PC-3 (cell line): ENCODE measurements at regions not wholly inside any gene's neighbourhood (a gene's known extent, or its start where the extent isn't known, plus 50 kb on each side); places are given as distances from the start of the nearest gene placed in this dataset.

Source experiments
- ATAC-seq: fragments of 200-7000 bp; cut with Tn5 transposase; 2 replicates; pipeline ENCODE4 v1.9.1; 2020; ENCODE audit warnings: mild to moderate bottlenecking, moderate library complexity
- BruUV-seq: library from RNA; stranded (reverse); fragments of 400-500 nt; replicated peaks from 2 replicates; lab custom pipeline; 2021; lab: Mats Ljungman, UMichigan
- CTCF ChIA-PET: fragments of 300-600 bp; sonication (Branson Sonifier 250); formaldehyde crosslinking; loops from one replicate; lab custom pipeline; 2022; ENCODE audit warnings: antibody characterized with exemption; lab: Charles Lee
- POLR2A ChIA-PET: fragments of 300-600 bp; sonication (Branson Sonifier 250); formaldehyde crosslinking; loops from one replicate; lab custom pipeline; 2022; ENCODE audit warnings: antibody characterized with exemption; ENCODE audit not compliant: unreplicated experiment; lab: Charles Lee
- DNase-seq: peaks from one replicate; pipeline ENCODE4 v3.0.0-alpha.2; 2015
- H2AFZ ChIP-seq: fragments of 300-600 bp; sonication (generic); 2 replicates; pipeline ENCODE4 v1.6.0; 2016; ENCODE audit warnings: antibody characterized with exemption, low read length
- H3F3A ChIP-seq: fragments of 300-600 bp; sonication (generic); one replicate; pipeline ENCODE4 v1.6.0; 2017; ENCODE audit warnings: antibody characterized with exemption, low read length, control low read depth, mild to moderate bottlenecking; ENCODE audit not compliant: unreplicated experiment
- H3K27ac ChIP-seq: fragments of 300-600 bp; sonication (generic); 2 replicates; pipeline ENCODE4 v1.5.1; 2016; ENCODE audit warnings: mild to moderate bottlenecking, low read length
- H3K27me3 ChIP-seq: fragments of 300-600 bp; sonication (generic); 2 replicates; pipeline ENCODE4 v1.6.1; 2016; ENCODE audit warnings: low read length, mixed read lengths
- H3K36me3 ChIP-seq: fragments of 300-600 bp; sonication (generic); 2 replicates; pipeline ENCODE4 v1.6.1; 2016; ENCODE audit warnings: low read depth, mixed run types, low read length, mixed read lengths
- H3K4me1 ChIP-seq: fragments of 300-600 bp; sonication (generic); 2 replicates; pipeline ENCODE4 v1.5.1; 2016; ENCODE audit warnings: low read length; ENCODE audit not compliant: insufficient read depth
- H3K4me2 ChIP-seq: fragments of 300-600 bp; sonication (generic); 2 replicates; pipeline ENCODE4 v1.6.0; 2016; ENCODE audit warnings: low read length
- H3K4me3 ChIP-seq: fragments of 300-600 bp; sonication (generic); 2 replicates; pipeline ENCODE4 v1.5.1; 2016; ENCODE audit warnings: mild to moderate bottlenecking, low read length, mixed read lengths
- H3K79me2 ChIP-seq: fragments of 300-600 bp; sonication (generic); 2 replicates; pipeline ENCODE4 v1.6.1; 2017; ENCODE audit warnings: low read length, mixed read lengths
- H3K9ac ChIP-seq: fragments of 300-600 bp; sonication (generic); 2 replicates; pipeline ENCODE4 v1.6.0; 2016; ENCODE audit warnings: mild to moderate bottlenecking, low read length
- H3K9me2 ChIP-seq: fragments of 300-600 bp; sonication (generic); replicated peaks from 2 replicates; pipeline ENCODE4 v1.6.1; 2016; ENCODE audit warnings: mixed run types, low read length, mixed read lengths
- H3K9me3 ChIP-seq: fragments of 300-600 bp; sonication (generic); 2 replicates; pipeline ENCODE4 v1.6.1; 2016; ENCODE audit warnings: low read length, mixed read lengths
- H4K20me1 ChIP-seq: fragments of 300-600 bp; sonication (generic); 2 replicates; pipeline ENCODE4 v1.6.1; 2016; ENCODE audit warnings: low read length, mixed read lengths
- EZH2 ChIP-seq: fragments of 300-600 bp; sonication (generic); IDR thresholded peaks from one replicate; pipeline ENCODE4 v1.6.1; 2017; ENCODE audit warnings: antibody characterized with exemption, mild to moderate bottlenecking, low read length; ENCODE audit not compliant: unreplicated experiment
- EZH2phosphoT487 ChIP-seq: fragments of 300-600 bp; sonication (generic); IDR thresholded peaks from 2 replicates; pipeline ENCODE4 v1.6.1; 2018; ENCODE audit warnings: mild to moderate bottlenecking, antibody characterized with exemption, low read length, borderline replicate concordance
- intact Hi-C: fragments of 100-400 bp; cut with micrococcal nuclease; formaldehyde crosslinking; loops from 2 replicates; pipeline ENCODE4 v1.9.0; 2023
- TF ChIP-seq, protein P1 (sequence below): fragments of 300-600 bp; sonication (generic); conservative IDR thresholded peaks from 2 replicates; pipeline ENCODE4 v1.5.1; 2017; ENCODE audit warnings: antibody characterized with exemption, low read depth, mild to moderate bottlenecking, low read length

DNA sequence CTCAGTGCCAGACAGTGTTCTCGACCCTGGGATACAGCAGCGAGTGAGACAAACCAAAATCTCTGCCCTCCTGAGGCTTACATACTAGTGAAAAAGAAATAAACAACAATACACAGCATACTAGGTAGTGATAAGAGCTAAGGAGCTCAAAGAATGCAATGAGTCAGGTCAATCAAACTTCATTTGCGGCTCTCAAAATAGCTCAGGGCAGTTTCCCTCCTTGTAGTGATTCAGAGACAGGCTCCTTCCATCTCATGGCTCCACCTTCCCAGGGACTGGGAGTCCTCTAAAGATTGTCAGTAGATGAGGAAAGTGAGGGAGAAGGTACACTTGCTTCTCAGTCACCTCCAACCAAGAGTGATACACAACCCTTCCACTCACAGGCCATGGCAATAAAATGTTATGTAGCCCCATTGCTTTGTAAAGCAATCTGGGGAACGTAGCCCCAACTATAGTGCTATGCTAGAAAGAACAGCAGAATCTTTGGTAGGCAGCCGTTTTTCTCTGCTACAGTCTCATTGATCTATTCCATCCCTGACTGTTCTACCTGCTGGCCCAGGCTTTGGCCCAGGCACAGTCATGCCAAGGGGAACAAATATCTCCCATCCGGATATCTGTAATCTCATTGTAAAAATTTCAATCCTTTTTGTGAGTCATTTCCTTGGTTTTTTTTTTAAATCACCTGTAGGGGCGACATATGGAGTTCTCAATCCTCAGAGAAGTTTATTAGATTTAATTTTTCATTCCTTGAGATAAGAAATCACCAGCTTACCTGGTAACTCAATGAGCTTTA lies 183.1 kb upstream of the S100G start:
- intact Hi-C loops = no loop called here
- peak overlapping the region; percentile 100 for H3K27ac ChIP-seq
- no peaks in the 10 kb centered on the region for H3F3A ChIP-seq
- H3K4me1 ChIP-seq = peaks cover 40% of the 10 kb centered on the region
- no peaks in the 10 kb centered on the region for H3K36me3 ChIP-seq
- peak overlapping the region; percentile 31; the same call in 1 of the 2 replicates for H3K4me3 ChIP-seq
- TF ChIP-seq, protein P1, sequence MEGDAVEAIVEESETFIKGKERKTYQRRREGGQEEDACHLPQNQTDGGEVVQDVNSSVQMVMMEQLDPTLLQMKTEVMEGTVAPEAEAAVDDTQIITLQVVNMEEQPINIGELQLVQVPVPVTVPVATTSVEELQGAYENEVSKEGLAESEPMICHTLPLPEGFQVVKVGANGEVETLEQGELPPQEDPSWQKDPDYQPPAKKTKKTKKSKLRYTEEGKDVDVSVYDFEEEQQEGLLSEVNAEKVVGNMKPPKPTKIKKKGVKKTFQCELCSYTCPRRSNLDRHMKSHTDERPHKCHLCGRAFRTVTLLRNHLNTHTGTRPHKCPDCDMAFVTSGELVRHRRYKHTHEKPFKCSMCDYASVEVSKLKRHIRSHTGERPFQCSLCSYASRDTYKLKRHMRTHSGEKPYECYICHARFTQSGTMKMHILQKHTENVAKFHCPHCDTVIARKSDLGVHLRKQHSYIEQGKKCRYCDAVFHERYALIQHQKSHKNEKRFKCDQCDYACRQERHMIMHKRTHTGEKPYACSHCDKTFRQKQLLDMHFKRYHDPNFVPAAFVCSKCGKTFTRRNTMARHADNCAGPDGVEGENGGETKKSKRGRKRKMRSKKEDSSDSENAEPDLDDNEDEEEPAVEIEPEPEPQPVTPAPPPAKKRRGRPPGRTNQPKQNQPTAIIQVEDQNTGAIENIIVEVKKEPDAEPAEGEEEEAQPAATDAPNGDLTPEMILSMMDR = no peak; the same call in 1 of the 2 replicates
- TF ChIP-seq EZH2 = no peak
- no peak for TF ChIP-seq EZH2phosphoT487
- CTCF ChIA-PET = interaction anchor here (0.7 kb wide), 1 partner anchor 33 kb away, joined by 4 read pairs; no protein-coding TSS in a partner anchor
- POLR2A ChIA-PET = interaction anchor here (0.6 to 0.7 kb wide), 3 partner anchors 15 to 197 kb away, joined by 3 to 7 read pairs (median 3); no protein-coding TSS in a partner anchor
- H4K20me1 ChIP-seq = no peaks in the 10 kb centered on the region
- H3K9me3 ChIP-seq = no peaks in the 10 kb centered on the region
- peak; percentile 87 for ATAC-seq
- peak overlapping the region; percentile 84 for H3K9ac ChIP-seq
- peak; percentile 84 for DNase-seq
- H3K4me2 ChIP-seq = peak overlapping the region; percentile 76
- no peaks in the 10 kb centered on the region for H3K27me3 ChIP-seq
- BruUV-seq = TSS peak; percentile 78
- H2AFZ ChIP-seq = no peak overlapping the region
- H3K79me2 ChIP-seq = no peaks in the 10 kb centered on the region
- no peaks in the 10 kb centered on the region for H3K9me2 ChIP-seq

DNA sequence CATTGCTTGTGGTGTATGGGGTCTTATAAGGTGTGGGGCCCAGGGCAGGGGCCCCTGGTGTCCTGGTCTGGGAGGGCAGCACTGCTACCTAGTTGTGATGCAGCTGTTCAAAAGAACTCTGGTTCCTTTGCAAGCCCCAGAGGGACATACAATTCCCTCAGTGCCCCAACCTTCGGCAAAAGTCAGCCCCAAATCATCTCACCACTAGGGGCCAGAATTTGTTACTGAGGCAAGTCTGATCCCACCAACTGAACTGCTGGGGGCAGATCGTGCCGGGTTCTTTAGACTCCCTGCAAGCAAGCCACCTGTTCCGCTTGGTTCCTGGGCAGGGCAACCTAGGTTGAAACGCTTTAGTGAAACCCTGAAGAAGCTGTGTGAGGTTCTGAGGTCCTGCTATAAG lies 180.1 kb upstream of the S100G start:
- H3K27ac ChIP-seq = no peak overlapping the region
- no TSS peak for BruUV-seq
- no peaks in the 10 kb centered on the region for H3K79me2 ChIP-seq
- no peaks in the 10 kb centered on the region for H3K9me2 ChIP-seq
- DNase-seq (no peak), ATAC-seq (no peak)
- no peaks in the 10 kb centered on the region for H4K20me1 ChIP-seq
- TF ChIP-seq EZH2phosphoT487 (no peak), EZH2 (no peak)
- TF ChIP-seq, protein P1 = 0 out of 2 replicates have a peak, but pooled peaks have one; percentile 32
- H3K9ac ChIP-seq = no peak overlapping the region
- H3K4me1 ChIP-seq = peaks cover 43% of the 10 kb centered on the region
- POLR2A ChIA-PET = interaction anchor here (0.7 kb wide), 1 partner anchor 9 kb away, joined by 47 read pairs; no protein-coding TSS in a partner anchor
- H3K27me3 ChIP-seq = no peaks in the 10 kb centered on the region
- H3K9me3 ChIP-seq = no peaks in the 10 kb centered on the region
- no peaks in the 10 kb centered on the region for H3F3A ChIP-seq
- no peak overlapping the region for H2AFZ ChIP-seq
- CTCF ChIA-PET = no interaction called here
- H3K4me2 ChIP-seq = no peak overlapping the region
- intact Hi-C loops = loop anchor here (10.0 kb wide), 1 partner anchor 115 kb away; no protein-coding TSS in a partner anchor
- no peaks in the 10 kb centered on the region for H3K36me3 ChIP-seq
- no peak overlapping the region for H3K4me3 ChIP-seq
